Stimulated activated CD4-positive, alpha-beta T cell treated with anti-CD3 and anti-CD28 coated beads, Interleukin-1b, Interleukin-23, amount 100 ng/mL, for 48 hours (primary cell): ENCODE measurements at regions not wholly inside any gene's neighbourhood (a gene's known extent, or its start where the extent isn't known, plus 50 kb on each side); places are given as distances from the start of the nearest gene placed in this dataset.

Experiments used
- DNase-seq: peaks from one replicate; pipeline ENCODE4 v3.0.0-alpha.2; 2020

GRCh38 chr15:99440551-99441443, 125.0 kb upstream of the MEF2A start:
- DNase-seq, result no peak

GRCh38 chr15:99441444-99441800, 124.4 kb upstream of the MEF2A start:
- DNase-seq, result no peak

- no peak for DNase-seq
Observed at GRCh38 chr15:99441871-99442251, 123.9 kb upstream of the MEF2A start.

- DNase-seq, result no peak
Observed at GRCh38 chr15:99442252-99442897, 123.4 kb upstream of the MEF2A start.

- no peak for DNase-seq
Observed at GRCh38 chr15:99443056-99443756, 122.6 kb upstream of the MEF2A start.

GRCh38 chr15:99443768-99444446, 121.9 kb upstream of the MEF2A start:
- no peak for DNase-seq

- DNase-seq, result no peak
Observed at GRCh38 chr15:99445272-99445850, 120.4 kb upstream of the MEF2A start.

GRCh38 chr15:99446565-99447496, 119.0 kb upstream of the MEF2A start:
- no peak for DNase-seq

GRCh38 chr15:99447497-99448371, 118.0 kb upstream of the MEF2A start:
- DNase-seq, result no peak

GRCh38 chr15:99449514-99449913, 116.3 kb upstream of the MEF2A start:
- DNase-seq, result no peak

- peak; percentile 71 for DNase-seq
Observed at GRCh38 chr15:99450896-99451358, 114.9 kb upstream of the MEF2A start.

GRCh38 chr15:99451484-99451883, 114.3 kb upstream of the MEF2A start:
- no peak for DNase-seq

- no peak for DNase-seq
Observed at GRCh38 chr15:99452010-99452409, 113.8 kb upstream of the MEF2A start.

GRCh38 chr15:99452728-99453636, 112.8 kb upstream of the MEF2A start:
- DNase-seq, result no peak

- DNase-seq, result no peak
Observed at GRCh38 chr15:99453637-99454030, 112.2 kb upstream of the MEF2A start.

- DNase-seq, result no peak
Observed at GRCh38 chr15:99454107-99454809, 111.5 kb upstream of the MEF2A start.

GRCh38 chr15:99454941-99455788, 110.6 kb upstream of the MEF2A start:
- no peak for DNase-seq

GRCh38 chr15:99455789-99456160, 110.0 kb upstream of the MEF2A start:
- DNase-seq, result no peak
